ENCODE measurements at regions not wholly inside any gene's neighbourhood (a gene's known extent, or its start where the extent isn't known, plus 50 kb on each side); places are given as distances from the start of the nearest gene placed in this dataset.

DNA sequence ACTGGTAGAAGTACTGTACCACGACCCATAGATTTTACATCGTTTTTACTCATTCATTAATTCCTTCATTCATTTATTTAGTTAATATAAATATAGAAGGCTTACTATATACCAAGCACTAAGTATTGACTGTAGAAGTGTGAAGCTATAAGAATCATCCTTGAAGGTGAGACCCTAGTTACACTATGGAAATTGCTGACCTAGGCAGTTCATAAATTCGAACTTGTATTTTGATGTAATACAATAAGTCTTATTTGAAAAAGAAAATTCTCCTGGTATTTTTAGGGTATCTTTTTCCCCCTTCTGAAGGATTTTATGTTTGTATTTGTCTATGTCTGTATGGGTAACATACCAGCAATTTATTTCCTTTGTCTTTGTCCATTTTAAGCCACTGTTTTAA lies 220.1 kb upstream of the DMAC1 start:
- H3K4me1 ChIP-seq (ENCODE audit: control insufficient read depth in 1 of 2, insufficient read depth in 2 of 2, low read length in 2 of 2) = no peaks in the 10 kb centered on the region
- H3K4me1 Mint-ChIP-seq = no peaks in the 10 kb centered on the region
- no peak overlapping the region for H3K4me2 ChIP-seq (replicated peaks; ENCODE audit: extremely low read depth, low read length, poor library complexity, severe bottlenecking)
- no peak for DNase-seq
- H3K9ac ChIP-seq (ENCODE audit: insufficient read depth, low read length, poor library complexity, severe bottlenecking) = no peak overlapping the region
- H3K79me2 ChIP-seq (ENCODE audit: insufficient read depth, low read length) = no peaks in the 10 kb centered on the region
- no CpG with 5 or more reads among the region's 3 CpGs for WGBS (ENCODE audit: insufficient coverage)
- H3K9me3 Mint-ChIP-seq = peaks cover 0 to 6% (median 5%) of the 10 kb centered on the region in 7 donors
- no peak overlapping the region for H3K27ac Mint-ChIP-seq
- H3K4me3 Mint-ChIP-seq = no peak overlapping the region
- intact Hi-C loops (cut with micrococcal nuclease) = no loop called here
- H3K9me3 ChIP-seq (replicated peaks in 1 of 2; ENCODE audit: control insufficient read depth in 1 of 2, insufficient read depth in 1 of 2, low read length in 2 of 2) = no peaks in the 10 kb centered on the region
- H3K27ac ChIP-seq (ENCODE audit: low read depth in 1 of 2, low read length in 2 of 2) = no peak overlapping the region
- H3K36me3 Mint-ChIP-seq = no peaks in the 10 kb centered on the region
- no peaks in the 10 kb centered on the region for H3K27me3 Mint-ChIP-seq (ENCODE audit: low read depth in 3 of 3)
- TF ChIP-seq CTCF (IDR thresholded peaks at IDR 0.05) = no peak
- H4K20me1 ChIP-seq (ENCODE audit: insufficient read depth, low read length) = no peaks in the 10 kb centered on the region
- H3K36me3 ChIP-seq (replicated peaks in 1 of 2; ENCODE audit: control insufficient read depth in 1 of 2, insufficient read depth in 2 of 2, low read length in 2 of 2) = no peaks in the 10 kb centered on the region
- H3K27me3 ChIP-seq (ENCODE audit: control insufficient read depth in 2 of 2, insufficient read depth in 2 of 2, low read length in 2 of 2) = no peaks in the 10 kb centered on the region
- no peak overlapping the region for H3K4me3 ChIP-seq (replicated peaks in 1 of 3; ENCODE audit: low read depth in 2 of 3, low read length in 3 of 3)
- no peak overlapping the region for H2AFZ ChIP-seq (ENCODE audit: insufficient read depth, low read depth, low read length, poor library complexity, severe bottlenecking)

GRCh38 chr9:8014997-8015682 lies 215.6 kb upstream of the DMAC1 start:
- DNase-seq = no peak
- Histone ChIP-seq H4K20me1 (ENCODE audit: insufficient read depth, low read length) (no peaks in the 10 kb centered on the region), H3K4me1 (ENCODE audit: control insufficient read depth in 1 of 2, insufficient read depth in 2 of 2, low read length in 2 of 2) (no peaks in the 10 kb centered on the region), H3K4me3 (replicated peaks in 1 of 3; ENCODE audit: low read depth in 2 of 3, low read length in 3 of 3) (no peak overlapping the region), H3K9me3 (replicated peaks in 1 of 2; ENCODE audit: control insufficient read depth in 1 of 2, insufficient read depth in 1 of 2, low read length in 2 of 2) (no peaks in the 10 kb centered on the region), H3K4me2 (replicated peaks; ENCODE audit: extremely low read depth, low read length, poor library complexity, severe bottlenecking) (no peak overlapping the region), H2AFZ (ENCODE audit: insufficient read depth, low read depth, low read length, poor library complexity, severe bottlenecking) (no peak overlapping the region), H3K36me3 (replicated peaks in 1 of 2; ENCODE audit: control insufficient read depth in 1 of 2, insufficient read depth in 2 of 2, low read length in 2 of 2) (no peaks in the 10 kb centered on the region), H3K27me3 (ENCODE audit: control insufficient read depth in 2 of 2, insufficient read depth in 2 of 2, low read length in 2 of 2) (no peaks in the 10 kb centered on the region), H3K27ac (ENCODE audit: low read depth in 1 of 2, low read length in 2 of 2) (no peak overlapping the region), H3K9ac (ENCODE audit: insufficient read depth, low read length, poor library complexity, severe bottlenecking) (no peak overlapping the region), H3K79me2 (ENCODE audit: insufficient read depth, low read length) (no peaks in the 10 kb centered on the region)
- H3K4me1 Mint-ChIP-seq = no peaks in the 10 kb centered on the region
- H3K4me3 Mint-ChIP-seq = no peak overlapping the region
- peaks cover 0 to 4% (median 2%) of the 10 kb centered on the region in 7 donors for H3K9me3 Mint-ChIP-seq
- intact Hi-C loops (cut with micrococcal nuclease) = no loop called here
- 100% methylated on average over 1 of the region's 2 CpGs for WGBS (ENCODE audit: insufficient coverage)
- H3K27me3 Mint-ChIP-seq (ENCODE audit: low read depth in 3 of 3) = peaks cover 0 to 1% (median 0%) of the 10 kb centered on the region in 3 donors
- H3K36me3 Mint-ChIP-seq = no peaks in the 10 kb centered on the region
- H3K27ac Mint-ChIP-seq = no peak overlapping the region
- TF ChIP-seq CTCF (IDR thresholded peaks at IDR 0.05) = no peak
